ENCODE measurements at regions not wholly inside any gene's neighbourhood (a gene's known extent, or its start where the extent isn't known, plus 50 kb on each side); places are given as distances from the start of the nearest gene placed in this dataset.

- ATAC-seq: no peak
- no peak for DNase-seq
- intact Hi-C loops (cut with DNase I): no loop called here
Observed at GRCh38 chr10:112871021-112871420, 79.0 kb upstream of the TCF7L2 start.

- no peak for ATAC-seq
- intact Hi-C loops (cut with DNase I): no loop called here
- DNase-seq: no peak
Observed at GRCh38 chr10:112872728-112873127, 77.3 kb upstream of the TCF7L2 start.

- no peak for ATAC-seq
- DNase-seq: no peak
- intact Hi-C loops (cut with DNase I): no loop called here
Observed at GRCh38 chr10:112873541-112873940, 76.5 kb upstream of the TCF7L2 start.

GRCh38 chr10:112874982-112875381 lies 75.1 kb upstream of the TCF7L2 start:
- DNase-seq (no peak), ATAC-seq (no peak)
- intact Hi-C loops (cut with DNase I): no loop called here

- intact Hi-C loops (cut with DNase I): no loop called here
Observed at GRCh38 chr10:112875476-112876267, 74.4 kb upstream of the TCF7L2 start.

DNA sequence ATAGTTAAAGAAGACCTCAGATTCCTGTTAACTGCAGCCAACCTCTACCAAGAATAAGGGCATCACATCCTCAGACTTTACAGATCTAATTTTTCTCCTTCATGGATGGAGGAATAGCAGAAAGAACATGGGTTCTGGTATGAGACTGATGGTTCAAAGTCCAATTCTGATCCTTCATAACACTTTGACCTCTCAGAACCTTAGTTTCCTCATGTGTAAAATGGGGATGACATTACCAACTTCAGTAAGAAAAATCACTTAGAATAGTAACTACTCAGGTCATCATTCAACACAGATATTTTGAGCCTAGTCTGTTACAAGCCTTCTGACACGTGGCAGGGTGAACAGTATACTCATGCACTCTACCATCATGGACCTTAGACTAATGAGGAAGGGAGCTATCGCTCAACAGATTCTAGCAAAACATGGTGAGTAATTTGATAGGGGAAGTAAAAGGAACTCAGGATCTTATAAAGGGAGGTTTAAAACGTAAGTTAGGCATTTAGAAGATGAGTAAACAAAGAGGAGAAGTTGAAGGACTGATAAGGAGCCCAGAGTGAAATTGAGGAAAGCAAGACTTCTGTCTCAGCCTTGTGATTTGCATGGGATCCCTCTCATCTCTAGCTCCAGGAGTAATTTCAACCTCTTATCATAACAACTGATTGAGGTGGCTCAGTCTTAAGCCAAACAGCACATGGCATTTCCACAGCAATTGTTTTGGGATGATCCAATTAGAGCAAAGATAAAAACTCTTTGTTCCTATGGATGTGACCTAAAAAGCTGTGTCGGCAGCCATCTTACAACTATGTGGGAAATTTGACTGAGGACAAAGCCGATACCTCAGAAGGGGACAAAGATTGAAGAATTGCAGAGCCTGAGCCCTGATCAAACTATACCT lies 69.2 kb upstream of the TCF7L2 start:
- no peak for ATAC-seq
- intact Hi-C loops (cut with DNase I): no loop called here

More at GRCh38 chr10:112875476-112876267, 74.4 kb upstream of the TCF7L2 start:
- peak in 1 of 2 donors; percentile 67 for ATAC-seq
- DNase-seq: no peak

GRCh38 chr10:112883360-112884178 lies 66.5 kb upstream of the TCF7L2 start:
- no peak for DNase-seq
- intact Hi-C loops (cut with DNase I): no loop called here
- no peak for ATAC-seq

More for the DNA sequence above, 69.2 kb upstream of the TCF7L2 start:
- no peak for DNase-seq

DNA sequence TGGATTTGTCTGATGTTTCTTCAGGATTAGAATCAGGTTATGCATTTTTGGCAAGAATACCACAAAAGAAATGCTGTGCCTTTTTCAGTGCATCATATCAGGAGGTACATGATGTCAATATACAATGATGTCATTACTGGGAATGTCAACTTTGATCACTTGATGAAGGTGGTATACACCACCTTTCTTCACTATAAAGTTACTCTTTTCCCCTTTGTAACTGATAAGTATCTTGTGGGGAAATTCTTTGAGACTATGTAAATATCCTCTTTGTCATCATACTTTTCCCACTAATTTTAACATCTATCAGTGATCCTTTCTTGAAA lies 65.9 kb upstream of the TCF7L2 start:
- DNase-seq: no peak
- intact Hi-C loops (cut with DNase I): no loop called here
- no peak for ATAC-seq

DNA sequence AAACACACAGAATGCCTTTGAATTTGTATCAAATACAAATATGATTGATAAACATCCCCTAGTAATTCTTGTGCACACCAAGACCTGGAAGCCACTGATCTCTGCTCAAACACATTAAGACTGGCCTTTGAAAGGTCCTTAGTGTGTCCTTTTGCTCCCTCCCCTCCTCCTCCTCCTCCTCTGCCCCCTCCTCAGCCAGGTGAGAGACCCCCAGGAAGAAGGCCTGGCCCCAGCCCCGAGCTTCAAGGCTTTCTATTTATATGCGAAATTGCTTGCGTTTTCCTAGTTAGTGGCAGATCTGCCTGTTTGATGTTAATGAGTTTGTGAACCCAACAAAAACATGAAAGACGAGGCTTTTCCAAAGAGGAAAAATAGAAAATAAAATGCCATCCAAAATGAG lies 63.6 kb upstream of the TCF7L2 start:
- DNase-seq (no peak), ATAC-seq (no peak)
- intact Hi-C loops (cut with DNase I): no loop called here

DNA sequence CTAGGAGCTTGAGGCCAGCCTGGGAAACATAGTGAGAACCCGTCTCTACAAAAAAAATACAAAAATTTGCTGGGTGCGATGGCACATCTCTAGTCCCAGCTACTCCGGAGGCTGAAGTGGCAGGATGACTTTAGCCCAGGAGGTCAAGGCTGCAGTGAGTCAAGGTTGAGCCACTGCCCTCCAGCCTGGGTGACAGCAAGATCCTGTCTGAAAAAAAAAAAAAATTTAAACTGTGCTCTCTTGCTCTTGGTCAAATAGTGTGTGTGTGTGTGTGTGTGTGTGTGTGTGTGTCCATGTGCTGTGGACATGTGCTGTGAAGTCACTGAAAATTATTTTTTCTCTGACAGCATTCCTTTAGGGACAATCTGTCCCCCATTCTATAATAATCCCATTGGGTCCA lies 62.1 kb upstream of the TCF7L2 start:
- DNase-seq (no peak), ATAC-seq (no peak)
- intact Hi-C loops (cut with DNase I): no loop called here

GRCh38 chr10:112895292-112895691 lies 54.8 kb upstream of the TCF7L2 start:
- DNase-seq: no peak
- intact Hi-C loops (cut with DNase I): no loop called here
- ATAC-seq: no peak

GRCh38 chr10:112896273-112896672 lies 53.8 kb upstream of the TCF7L2 start:
- intact Hi-C loops (cut with DNase I): no loop called here
- DNase-seq: no peak
- ATAC-seq: no peak

GRCh38 chr10:112896722-112897121 lies 53.3 kb upstream of the TCF7L2 start:
- DNase-seq (no peak), ATAC-seq (no peak)
- intact Hi-C loops (cut with DNase I): no loop called here

DNA sequence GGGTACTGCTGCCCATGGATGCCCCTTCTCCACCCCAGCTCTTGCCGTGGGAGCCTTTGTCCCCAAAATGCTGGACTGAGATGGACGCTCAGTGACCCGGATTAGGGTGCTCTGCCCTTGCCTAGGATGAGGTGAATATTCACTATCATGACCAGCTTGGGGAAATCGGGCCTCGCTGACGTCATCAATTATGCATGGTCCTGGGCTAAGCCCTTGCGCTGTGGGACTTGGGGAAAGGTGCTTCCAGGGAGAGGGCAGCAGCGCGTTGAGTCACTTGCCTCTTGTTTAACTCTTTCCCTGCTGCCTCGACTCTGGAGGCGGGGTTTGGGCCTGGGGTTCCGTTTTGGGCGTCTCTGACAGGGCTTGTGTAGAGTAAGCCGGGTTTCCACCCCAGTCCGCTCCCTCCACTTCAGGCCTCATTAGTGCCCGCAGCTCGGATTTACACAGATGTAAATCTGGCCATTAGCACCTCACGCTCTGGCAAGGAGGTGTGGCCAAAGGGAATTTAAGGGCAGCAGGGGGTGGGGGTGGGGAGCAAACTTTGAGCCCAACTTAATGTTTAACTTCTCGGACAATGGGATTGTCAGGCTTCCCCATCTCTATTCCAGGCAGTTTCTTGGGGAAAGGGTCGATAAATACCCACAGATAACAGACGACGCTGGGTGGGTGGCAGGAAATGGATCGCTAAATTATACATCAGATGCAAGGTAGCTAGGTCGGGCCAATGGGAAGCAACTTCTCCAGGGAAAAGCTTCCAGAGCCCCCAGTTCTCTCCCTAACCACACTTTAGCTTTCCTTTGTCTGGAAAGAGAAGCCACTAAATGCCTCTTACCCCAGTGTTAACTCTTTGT lies 51.3 kb upstream of the TCF7L2 start:
- ATAC-seq (peak; percentile 73 to 84), DNase-seq (peak; percentile 36)
- intact Hi-C loops (cut with DNase I): no loop called here

GRCh38 chr10:112899391-112900065 lies 50.5 kb upstream of the TCF7L2 start:
- no peak for DNase-seq
- intact Hi-C loops (cut with DNase I): no loop called here
- ATAC-seq: no peak
